Ishikawa (cell line): ENCODE measurements at regions not wholly inside any gene's neighbourhood (a gene's known extent, or its start where the extent isn't known, plus 50 kb on each side); places are given as distances from the start of the nearest gene placed in this dataset.

Source experiments
- CEBPB ChIP-seq: IDR thresholded peaks from 2 replicates; pipeline ENCODE4 v1.6.1; 2012
- CREB1 ChIP-seq: IDR thresholded peaks from 2 replicates; pipeline ENCODE4 v1.6.1; 2012; ENCODE audit warnings: low read depth
- EP300 ChIP-seq: IDR thresholded peaks from 2 replicates; pipeline ENCODE4 v1.6.1; 2012; ENCODE audit warnings: borderline replicate concordance
- MAX ChIP-seq: IDR thresholded peaks from 2 replicates; pipeline ENCODE4 v1.6.1; 2012
- NFIC ChIP-seq: IDR thresholded peaks from 2 replicates; pipeline ENCODE4 v1.6.1; 2012
- RAD21 ChIP-seq: IDR thresholded peaks from 2 replicates; pipeline ENCODE4 v1.6.1; 2012; ENCODE audit warnings: low read depth
- REST ChIP-seq: IDR thresholded peaks from 2 replicates; pipeline ENCODE4 v1.6.1; 2012; ENCODE audit warnings: low read depth, mild to moderate bottlenecking
- TAF1 ChIP-seq: IDR thresholded peaks from 2 replicates; pipeline ENCODE4 v1.6.1; 2012; ENCODE audit warnings: low read depth, mild to moderate bottlenecking
- TCF12 ChIP-seq: IDR thresholded peaks from 2 replicates; pipeline ENCODE4 v1.6.1; 2012; ENCODE audit warnings: low read depth
- TEAD4 ChIP-seq: IDR thresholded peaks from 2 replicates; pipeline ENCODE4 v1.6.1; 2012

- TF ChIP-seq REST (no peak), TEAD4 (no peak), RAD21 (no peak), EP300 (no peak), CEBPB (no peak), TAF1 (no peak), MAX (no peak), TCF12 (no peak), NFIC (no peak), CREB1 (no peak)
These were observed 68.2 kb upstream of the GK2 start for GRCh38 chr4:79476196-79476595.
